HCT116 (cell line): ENCODE measurements at regions not wholly inside any gene's neighbourhood (a gene's known extent, or its start where the extent isn't known, plus 50 kb on each side); places are given as distances from the start of the nearest gene placed in this dataset.

Experiments used
- CBX3 ChIP-seq: IDR thresholded peaks from 2 replicates; pipeline ENCODE4 v1.6.1; 2012; ENCODE audit warnings: low read depth
- CEBPB ChIP-seq: IDR thresholded peaks from 2 replicates; pipeline ENCODE4 v1.6.1; 2012; ENCODE audit warnings: low read depth
- CTCF ChIP-seq, 3 experiments: fragments of 200-600 bp in 1 of 3; sonication (generic) in 1 of 3; IDR thresholded peaks in 2 of 3; conservative IDR thresholded peaks in 1 of 3; 2 replicates each; pipeline ENCODE4 v1.5.1; 2012 to 2017; ENCODE audit warnings: low read depth in 2 of 3, low read length in 2 of 3, antibody characterized with exemption in 1 of 3, borderline replicate concordance in 1 of 3, control low read depth in 1 of 3, mild to moderate bottlenecking in 1 of 3, mixed read lengths in 1 of 3, mixed run types in 1 of 3, moderate library complexity in 1 of 3; ENCODE audit not compliant: insufficient read depth in 1 of 3
- EGR1 ChIP-seq: IDR thresholded peaks from 2 replicates; pipeline ENCODE4 v1.6.1; 2012; ENCODE audit warnings: low read depth
- ELF1 ChIP-seq: IDR thresholded peaks from 2 replicates; pipeline ENCODE4 v1.6.1; 2012; ENCODE audit warnings: low read depth, borderline replicate concordance
- EZH2phosphoT487 ChIP-seq: fragments of 200-600 bp; IDR thresholded peaks from 2 replicates; pipeline ENCODE4 v1.6.1; 2018; ENCODE audit warnings: antibody characterized with exemption, borderline replicate concordance
- JUND ChIP-seq: IDR thresholded peaks from 2 replicates; pipeline ENCODE4 v1.6.1; 2012
- POLR2A ChIP-seq: IDR thresholded peaks from 2 replicates; pipeline ENCODE4 v1.7.0; 2011; ENCODE audit warnings: borderline replicate concordance; ENCODE audit not compliant: insufficient read depth, insufficient read length; ENCODE audit errors: extremely low read depth
- POLR2AphosphoS5 ChIP-seq: IDR thresholded peaks from 2 replicates; pipeline ENCODE4 v1.6.1; 2011; ENCODE audit warnings: mild to moderate bottlenecking, low read depth, low read length, moderate library complexity
- REST ChIP-seq: IDR thresholded peaks from 2 replicates; pipeline ENCODE4 v1.6.1; 2012; ENCODE audit warnings: low read depth
- SRF ChIP-seq: IDR thresholded peaks from 2 replicates; pipeline ENCODE4 v1.6.1; 2012; ENCODE audit warnings: low read depth
- YY1 ChIP-seq: IDR thresholded peaks from 2 replicates; pipeline ENCODE4 v1.6.1; 2011; ENCODE audit warnings: low read length, low read depth, moderate library complexity, mild to moderate bottlenecking; ENCODE audit not compliant: insufficient replicate concordance; ENCODE audit errors: extremely low read depth
- ZNF274 ChIP-seq: fragments of 200-500 bp; sonication (Bioruptor generic); IDR thresholded peaks from 2 replicates; pipeline ENCODE4 v1.6.1; 2014; ENCODE audit warnings: mild to moderate bottlenecking, low read depth, low read length, inconsistent platforms
- TF ChIP-seq, protein P1 (sequence below): IDR thresholded peaks from 2 replicates; pipeline ENCODE4 v1.6.1; 2012

GRCh38 chr4:3818371-3818770 is 52.2 kb downstream of the ADRA2C start:
- no peak for TF ChIP-seq CTCF (IDR thresholded peaks at IDR 0.05 in 2 of 3, conservative IDR thresholded peaks at IDR 0.05 in 1 of 3; ENCODE audit: borderline replicate concordance in 1 of 3, insufficient read depth in 1 of 3, low read depth in 2 of 3, low read length in 2 of 3)
- no peak for TF ChIP-seq POLR2AphosphoS5
- no peak for TF ChIP-seq CBX3
- no peak for TF ChIP-seq ELF1
- TF ChIP-seq POLR2A: no peak
- TF ChIP-seq ZNF274: no peak
- TF ChIP-seq JUND: no peak
- TF ChIP-seq CEBPB: no peak
- TF ChIP-seq, protein P1, sequence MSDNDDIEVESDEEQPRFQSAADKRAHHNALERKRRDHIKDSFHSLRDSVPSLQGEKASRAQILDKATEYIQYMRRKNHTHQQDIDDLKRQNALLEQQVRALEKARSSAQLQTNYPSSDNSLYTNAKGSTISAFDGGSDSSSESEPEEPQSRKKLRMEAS: no peak
- no peak for TF ChIP-seq REST
- no peak for TF ChIP-seq EZH2phosphoT487
- TF ChIP-seq SRF: no peak
- no peak for TF ChIP-seq EGR1
- no peak for TF ChIP-seq YY1
